ENCODE measurements at regions not wholly inside any gene's neighbourhood (a gene's known extent, or its start where the extent isn't known, plus 50 kb on each side); places are given as distances from the start of the nearest gene placed in this dataset.

- DNase-seq: no peak
Measured at GRCh38 chr1:29500651-29501050, 264.3 kb downstream of the PTPRU start.

GRCh38 chr1:29500041-29500440, 263.7 kb downstream of the PTPRU start:
- no peak for DNase-seq

GRCh38 chr1:29499104-29499650, 262.9 kb downstream of the PTPRU start:
- no peak for DNase-seq

- DNase-seq: no peak
Measured at GRCh38 chr1:29498126-29499103, 262.1 kb downstream of the PTPRU start.

GRCh38 chr1:29497395-29498125, 261.2 kb downstream of the PTPRU start:
- DNase-seq: no peak

- no peak for DNase-seq
Measured at GRCh38 chr1:29496701-29497100, 260.4 kb downstream of the PTPRU start.

GRCh38 chr1:29490204-29490934, 254.0 kb downstream of the PTPRU start:
- DNase-seq: peak in 1 of 2 experiments; percentile 42

- DNase-seq: no peak
Measured at GRCh38 chr1:29489471-29489870, 253.1 kb downstream of the PTPRU start.

GRCh38 chr1:29488794-29489311, 252.5 kb downstream of the PTPRU start:
- no peak for DNase-seq

GRCh38 chr1:29488086-29488793, 251.9 kb downstream of the PTPRU start:
- no peak for DNase-seq

- DNase-seq: no peak
Measured at GRCh38 chr1:29487291-29487690, 251.0 kb downstream of the PTPRU start.

- no peak for DNase-seq
Measured at GRCh38 chr1:29485096-29485925, 249.0 kb downstream of the PTPRU start.

- DNase-seq: no peak
Measured at GRCh38 chr1:29482991-29483390, 246.7 kb downstream of the PTPRU start.

GRCh38 chr1:29482064-29482463, 245.7 kb downstream of the PTPRU start:
- DNase-seq: no peak

- no peak for DNase-seq
Measured at GRCh38 chr1:29481031-29481430, 244.7 kb downstream of the PTPRU start.

GRCh38 chr1:29478879-29479278, 242.6 kb downstream of the PTPRU start:
- DNase-seq: no peak

- no peak for DNase-seq
Measured at GRCh38 chr1:29478151-29478791, 241.9 kb downstream of the PTPRU start.

GRCh38 chr1:29475326-29475725, 239.0 kb downstream of the PTPRU start:
- DNase-seq: no peak

GRCh38 chr1:29474274-29475244, 238.2 kb downstream of the PTPRU start:
- DNase-seq: peak in 1 of 2 experiments; percentile 18
